Fibroblast of peridontal ligament (primary cell): ENCODE measurements at regions not wholly inside any gene's neighbourhood (a gene's known extent, or its start where the extent isn't known, plus 50 kb on each side); places are given as distances from the start of the nearest gene placed in this dataset.

Source experiments
- DNase-seq: peaks from one replicate; pipeline ENCODE4 v3.0.0-alpha.2; 2010; ENCODE audit errors: extremely low read depth

- no peak for DNase-seq
These were observed 159.7 kb downstream of the SERPINI1 start for GRCh38 chr3:167895178-167895577.

DNA sequence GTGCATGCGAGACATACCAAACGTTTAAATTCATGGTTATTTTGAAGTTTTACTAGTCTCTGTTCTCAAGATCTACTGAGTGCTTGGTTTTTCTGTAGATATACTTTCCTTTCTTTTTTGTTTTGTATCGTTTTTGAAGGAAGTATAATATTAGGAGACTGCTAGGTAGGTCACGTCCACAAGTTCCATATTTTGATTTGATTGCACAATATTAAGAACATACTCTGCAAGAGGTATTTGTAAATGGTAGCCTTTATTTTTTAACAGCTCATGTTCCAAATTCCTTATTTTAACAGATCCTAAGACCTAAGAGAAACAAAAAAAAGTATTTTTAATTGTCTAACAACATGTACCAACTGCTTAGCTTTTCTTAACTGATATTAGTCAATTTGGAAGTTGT is 156.7 kb downstream of the SERPINI1 start:
- DNase-seq: no peak

DNA sequence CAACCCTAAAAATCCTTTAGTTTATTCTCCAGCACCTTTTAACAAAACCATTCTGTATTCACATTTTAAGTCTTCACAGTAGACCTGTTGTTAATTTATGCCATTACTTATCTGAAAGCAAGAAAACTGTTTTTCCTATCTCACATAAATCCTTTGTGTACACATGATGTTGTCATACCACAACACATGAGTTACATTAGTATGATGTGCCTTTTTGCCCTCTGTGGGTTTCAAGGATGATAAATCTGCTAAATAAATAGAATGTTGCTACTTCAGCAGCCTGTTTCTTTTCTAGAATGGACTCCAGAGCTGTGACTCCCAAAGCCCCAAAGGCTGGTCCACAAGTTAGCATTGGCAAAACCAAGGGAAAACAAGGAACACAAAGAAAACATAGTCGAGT is 151.6 kb downstream of the SERPINI1 start:
- peak; percentile 66 for DNase-seq

- peak; percentile 34 for DNase-seq
These were observed 151.2 kb downstream of the SERPINI1 start for GRCh38 chr3:167886690-167887089.

DNA sequence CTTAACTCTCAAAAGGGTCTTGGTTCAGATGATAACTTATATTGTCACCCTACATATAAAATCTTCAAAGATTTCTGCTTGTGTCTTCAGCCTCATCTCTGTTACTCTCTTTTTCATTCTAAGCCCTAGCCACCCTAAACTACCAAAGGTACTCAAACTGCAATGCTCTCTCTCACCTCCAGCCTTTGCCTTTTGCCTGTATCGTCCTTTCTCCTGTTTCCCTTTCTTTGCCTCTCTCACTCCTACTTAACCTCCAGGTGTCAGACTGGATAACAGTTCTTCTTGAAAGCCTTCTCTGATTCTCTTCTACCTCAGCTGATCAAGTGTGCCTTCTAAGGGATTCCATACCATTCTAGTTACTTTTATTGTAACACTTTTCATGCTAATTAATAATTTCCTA is 149.8 kb downstream of the SERPINI1 start:
- no peak for DNase-seq

GRCh38 chr3:167884481-167884880 is 149.0 kb downstream of the SERPINI1 start:
- peak; percentile 59 for DNase-seq

DNA sequence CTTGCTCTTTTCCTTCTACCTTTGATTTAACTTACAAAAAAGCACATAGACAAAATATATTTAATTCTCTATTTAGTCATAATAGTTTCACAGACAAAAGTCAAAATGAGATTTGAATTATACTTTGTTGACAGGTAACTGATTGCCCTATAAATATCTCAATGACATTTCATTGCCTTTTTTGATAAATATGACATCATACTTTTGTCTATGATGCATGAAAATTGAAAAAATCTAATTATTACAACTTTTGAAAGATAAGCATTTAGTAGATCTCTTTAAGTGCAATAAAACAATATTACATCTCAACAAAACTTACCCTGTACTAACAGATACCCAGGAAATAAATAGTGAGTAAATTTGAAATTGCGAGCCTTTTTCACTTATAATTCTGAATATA is 147.9 kb downstream of the SERPINI1 start:
- no peak for DNase-seq

- peak; percentile 83 for DNase-seq
These were observed 146.6 kb downstream of the SERPINI1 start for GRCh38 chr3:167882057-167882667.

DNA sequence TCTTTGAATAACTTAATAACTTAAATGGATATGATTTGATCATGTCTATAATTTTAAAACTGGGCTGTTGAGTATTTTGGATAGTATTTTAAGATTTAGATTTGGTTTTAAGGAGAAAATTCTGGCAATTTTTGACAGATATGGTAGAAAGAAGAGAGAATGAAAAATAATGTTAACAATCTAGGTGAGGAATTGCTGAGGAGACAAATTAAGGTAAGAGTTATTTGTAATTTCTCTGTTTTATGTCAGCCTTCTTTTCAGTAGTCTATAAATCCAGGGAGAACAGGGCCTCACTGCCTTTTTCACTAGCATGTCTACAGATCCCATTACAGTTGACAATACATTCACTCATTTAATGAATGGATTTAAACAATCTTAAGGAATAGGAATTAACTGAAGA is 144.7 kb downstream of the SERPINI1 start:
- no peak for DNase-seq

GRCh38 chr3:167876620-167877281 is 141.2 kb downstream of the SERPINI1 start:
- DNase-seq: peak; percentile 95
